Mesenchymal stem cell (in vitro differentiated cells and primary cell): ENCODE measurements at regions not wholly inside any gene's neighbourhood (a gene's known extent, or its start where the extent isn't known, plus 50 kb on each side); places are given as distances from the start of the nearest gene placed in this dataset.
A peak's percentile ranks its signal among the peaks of the same experiment; 100 is the strongest.

Source experiments
- DNase-seq: peaks from one replicate; pipeline ENCODE4 v3.0.0-alpha.2; 2013
- H2AFZ ChIP-seq: one replicate; pipeline ENCODE4 v1.6.1; 2013; ENCODE audit warnings: low read depth, mild to moderate bottlenecking, control low read depth, inconsistent platforms, low read length, moderate library complexity
- H2AK5ac ChIP-seq: 2 replicates; pipeline ENCODE4 v1.6.1; 2013; ENCODE audit warnings: low read length, moderate library complexity, mild to moderate bottlenecking, inconsistent platforms; ENCODE audit not compliant: severe bottlenecking
- H2BK120ac ChIP-seq: one replicate; pipeline ENCODE4 v1.6.1; 2013; ENCODE audit warnings: low read depth, mild to moderate bottlenecking, inconsistent platforms, low read length, moderate library complexity
- H2BK12ac ChIP-seq, 2 experiments: one replicate each; pipeline ENCODE4 v1.6.1; 2013; ENCODE audit warnings: inconsistent platforms in 2 of 2, low read length in 2 of 2, mild to moderate bottlenecking in 2 of 2, moderate library complexity in 2 of 2, control low read depth in 1 of 2
- H2BK15ac ChIP-seq: one replicate; pipeline ENCODE4 v1.6.1; 2013; ENCODE audit warnings: mild to moderate bottlenecking, low read depth, inconsistent platforms; ENCODE audit not compliant: poor library complexity, severe bottlenecking
- H2BK5ac ChIP-seq: 2 replicates; pipeline ENCODE4 v1.6.1; 2013; ENCODE audit warnings: low read depth, mild to moderate bottlenecking, low read length, control low read depth, inconsistent platforms; ENCODE audit not compliant: poor library complexity, severe bottlenecking
- H3K14ac ChIP-seq, 2 experiments: one replicate each; pipeline ENCODE4 v1.6.1; 2013; ENCODE audit warnings: inconsistent platforms in 2 of 2, low read length in 2 of 2, control low read depth in 1 of 2, mild to moderate bottlenecking in 1 of 2, moderate library complexity in 1 of 2
- H3K18ac ChIP-seq, 2 experiments: one replicate each; pipeline ENCODE4 v1.6.1; 2013; ENCODE audit warnings: inconsistent platforms in 2 of 2, low read length in 2 of 2, control low read depth in 1 of 2, low read depth in 1 of 2, mild to moderate bottlenecking in 1 of 2
- H3K23ac ChIP-seq, 2 experiments: one replicate each; pipeline ENCODE4 v1.6.1; 2013; ENCODE audit warnings: inconsistent platforms in 2 of 2, low read length in 2 of 2, mild to moderate bottlenecking in 2 of 2, moderate library complexity in 2 of 2, control low read depth in 1 of 2
- H3K27ac ChIP-seq: 2 replicates; pipeline ENCODE4 v1.5.1; 2013; ENCODE audit warnings: mild to moderate bottlenecking, moderate library complexity, low read length, control low read depth, inconsistent platforms; ENCODE audit not compliant: poor library complexity, severe bottlenecking
- H3K27me3 ChIP-seq, 2 experiments: 2 replicates each; pipeline versions ENCODE4 v1.6.1 to v1.7.0; 2013; ENCODE audit warnings: low read length in 2 of 2, mild to moderate bottlenecking in 2 of 2, moderate library complexity in 2 of 2, control low read depth in 1 of 2, inconsistent platforms in 1 of 2; ENCODE audit not compliant: control insufficient read depth in 1 of 2, insufficient read depth in 1 of 2
- H3K36me3 ChIP-seq, 2 experiments: 2 replicates each; pipeline versions ENCODE4 v1.6.1 to v1.7.0; 2013; ENCODE audit warnings: low read length in 2 of 2, control low read depth in 1 of 2, inconsistent platforms in 1 of 2, low read depth in 1 of 2, mild to moderate bottlenecking in 1 of 2; ENCODE audit not compliant: insufficient read depth in 2 of 2, control insufficient read depth in 1 of 2
- H3K4ac ChIP-seq, 2 experiments: one replicate each; pipeline ENCODE4 v1.6.1; 2013; ENCODE audit warnings: inconsistent platforms in 2 of 2, low read length in 2 of 2, mild to moderate bottlenecking in 2 of 2, moderate library complexity in 2 of 2, control low read depth in 1 of 2, low read depth in 1 of 2
- H3K4me1 ChIP-seq: 2 replicates; pipeline ENCODE4 v1.6.1; 2013; ENCODE audit warnings: low read depth, low read length, control low read depth; ENCODE audit not compliant: control insufficient read depth, insufficient read depth
- H3K4me2 ChIP-seq: 2 replicates; pipeline ENCODE4 v1.6.1; 2013; ENCODE audit warnings: low read length, mild to moderate bottlenecking, inconsistent platforms; ENCODE audit not compliant: poor library complexity, severe bottlenecking
- H3K4me3 ChIP-seq, 2 experiments: 2 replicates each; pipeline versions ENCODE4 v1.5.1 to v1.7.0; 2013; ENCODE audit warnings: low read length in 2 of 2, mild to moderate bottlenecking in 2 of 2, control low read depth in 1 of 2, low read depth in 1 of 2; ENCODE audit not compliant: insufficient read depth in 1 of 2
- H3K79me1 ChIP-seq: replicated peaks from 2 replicates; pipeline ENCODE4 v1.6.1; 2013; ENCODE audit warnings: mild to moderate bottlenecking, control low read depth, low read length, inconsistent platforms; ENCODE audit not compliant: poor library complexity, severe bottlenecking
- H3K9ac ChIP-seq: 2 replicates; pipeline ENCODE4 v1.7.0; 2013; ENCODE audit warnings: mild to moderate bottlenecking, low read length, moderate library complexity
- H3K9me3 ChIP-seq: 2 replicates; pipeline ENCODE4 v1.7.0; 2013; ENCODE audit warnings: mild to moderate bottlenecking, low read length; ENCODE audit not compliant: control insufficient read depth
- H4K8ac ChIP-seq: one replicate; pipeline ENCODE4 v1.6.1; 2013; ENCODE audit warnings: inconsistent platforms, mild to moderate bottlenecking, low read length, moderate library complexity
- H4K91ac ChIP-seq: one replicate; pipeline ENCODE4 v1.6.1; 2013; ENCODE audit warnings: mild to moderate bottlenecking, low read length, inconsistent platforms
- WGBS: methylation state at CpG from one replicate; pipeline ENCODE4 v1.1.7; 2013; ENCODE audit warnings: mixed read lengths; 5-methylcytosine and 5-hydroxymethylcytosine counted together

GRCh38 chr6:137560184-137560563, 66.0 kb upstream of the OLIG3 start:
- Histone ChIP-seq H4K8ac (no peak overlapping the region), H3K14ac (no peak overlapping the region), H3K27me3 (peaks cover 0 to 3% of the 10 kb centered on the region in 2 experiments), H2BK5ac (no peak overlapping the region), H3K4me2 (no peak overlapping the region), H4K91ac (no peak overlapping the region), H3K27ac (no peak overlapping the region), H3K4ac (no peak overlapping the region), H2BK120ac (no peak overlapping the region), H2AK5ac (no peak overlapping the region), H2AFZ (no peak overlapping the region), H3K4me1 (no peaks in the 10 kb centered on the region), H3K23ac (no peak overlapping the region), H3K9me3 (peaks cover 2% of the 10 kb centered on the region), H2BK12ac (no peak overlapping the region), H2BK15ac (no peak overlapping the region), H3K4me3 (no peak overlapping the region), H3K18ac (no peak overlapping the region), H3K9ac (no peak overlapping the region), H3K36me3 (no peaks in the 10 kb centered on the region), H3K79me1 (no peaks in the 10 kb centered on the region)
- DNase-seq, result no peak
- 73% methylated on average over 1 of the region's 1 CpG for WGBS

GRCh38 chr6:137568067-137568466, 73.9 kb upstream of the OLIG3 start:
- Histone ChIP-seq H3K27me3 (peaks cover 0 to 23% of the 10 kb centered on the region in 2 experiments), H2BK15ac (no peak overlapping the region), H3K9ac (no peak overlapping the region), H3K36me3 (no peaks in the 10 kb centered on the region), H3K14ac (no peak overlapping the region), H3K4me3 (no peak overlapping the region), H2BK12ac (no peak overlapping the region), H3K18ac (no peak overlapping the region), H3K4me1 (no peaks in the 10 kb centered on the region), H2BK5ac (no peak overlapping the region), H3K9me3 (peaks cover 2% of the 10 kb centered on the region), H3K23ac (no peak overlapping the region), H4K91ac (no peak overlapping the region), H3K79me1 (no peaks in the 10 kb centered on the region), H3K4me2 (no peak overlapping the region), H3K4ac (no peak overlapping the region), H2BK120ac (no peak overlapping the region), H3K27ac (no peak overlapping the region), H2AFZ (no peak overlapping the region), H4K8ac (no peak overlapping the region), H2AK5ac (no peak overlapping the region)
- no peak for DNase-seq
- 77% methylated on average over 1 of the region's 1 CpG for WGBS

GRCh38 chr6:137570393-137570792, 76.2 kb upstream of the OLIG3 start:
- Histone ChIP-seq H3K4ac (no peak overlapping the region), H2BK5ac (no peak overlapping the region), H2AFZ (no peak overlapping the region), H3K36me3 (no peaks in the 10 kb centered on the region), H3K9ac (no peak overlapping the region), H3K18ac (no peak overlapping the region), H3K4me3 (no peak overlapping the region), H3K23ac (no peak overlapping the region), H3K14ac (no peak overlapping the region), H2AK5ac (no peak overlapping the region), H3K79me1 (no peaks in the 10 kb centered on the region), H4K8ac (no peak overlapping the region), H3K4me2 (no peak overlapping the region), H4K91ac (no peak overlapping the region), H3K9me3 (no peaks in the 10 kb centered on the region), H2BK12ac (no peak overlapping the region), H3K27me3 (peaks cover 14 to 37% of the 10 kb centered on the region in 2 experiments), H2BK120ac (no peak overlapping the region), H2BK15ac (no peak overlapping the region), H3K27ac (no peak overlapping the region), H3K4me1 (no peaks in the 10 kb centered on the region)
- 85% methylated on average over 8 of the region's 8 CpGs for WGBS
- DNase-seq, result no peak

GRCh38 chr6:137571854-137572253, 77.7 kb upstream of the OLIG3 start:
- Histone ChIP-seq H2BK120ac (no peak overlapping the region), H4K8ac (no peak overlapping the region), H3K27me3 (peaks cover 15 to 44% of the 10 kb centered on the region in 2 experiments), H3K4me1 (no peaks in the 10 kb centered on the region), H3K4me2 (no peak overlapping the region), H4K91ac (no peak overlapping the region), H2AK5ac (no peak overlapping the region), H2AFZ (no peak overlapping the region), H3K18ac (no peak overlapping the region), H3K23ac (no peak overlapping the region), H3K9ac (no peak overlapping the region), H2BK12ac (no peak overlapping the region), H2BK5ac (no peak overlapping the region), H3K9me3 (no peaks in the 10 kb centered on the region), H3K4ac (no peak overlapping the region), H3K36me3 (no peaks in the 10 kb centered on the region), H3K4me3 (no peak overlapping the region), H3K14ac (no peak overlapping the region), H3K27ac (no peak overlapping the region), H3K79me1 (no peaks in the 10 kb centered on the region), H2BK15ac (no peak overlapping the region)
- DNase-seq, result peak; percentile 19
